PC-3 (cell line): ENCODE measurements at regions not wholly inside any gene's neighbourhood (a gene's known extent, or its start where the extent isn't known, plus 50 kb on each side); places are given as distances from the start of the nearest gene placed in this dataset.

Source experiments
- EZH2 ChIP-seq: fragments of 300-600 bp; sonication (generic); IDR thresholded peaks from one replicate; pipeline ENCODE4 v1.6.1; 2017; ENCODE audit warnings: antibody characterized with exemption, mild to moderate bottlenecking, low read length; ENCODE audit not compliant: unreplicated experiment
- EZH2phosphoT487 ChIP-seq: fragments of 300-600 bp; sonication (generic); IDR thresholded peaks from 2 replicates; pipeline ENCODE4 v1.6.1; 2018; ENCODE audit warnings: mild to moderate bottlenecking, antibody characterized with exemption, low read length, borderline replicate concordance
- TF ChIP-seq, protein P1 (sequence below): fragments of 300-600 bp; sonication (generic); conservative IDR thresholded peaks from 2 replicates; pipeline ENCODE4 v1.5.1; 2017; ENCODE audit warnings: antibody characterized with exemption, low read depth, mild to moderate bottlenecking, low read length

DNA sequence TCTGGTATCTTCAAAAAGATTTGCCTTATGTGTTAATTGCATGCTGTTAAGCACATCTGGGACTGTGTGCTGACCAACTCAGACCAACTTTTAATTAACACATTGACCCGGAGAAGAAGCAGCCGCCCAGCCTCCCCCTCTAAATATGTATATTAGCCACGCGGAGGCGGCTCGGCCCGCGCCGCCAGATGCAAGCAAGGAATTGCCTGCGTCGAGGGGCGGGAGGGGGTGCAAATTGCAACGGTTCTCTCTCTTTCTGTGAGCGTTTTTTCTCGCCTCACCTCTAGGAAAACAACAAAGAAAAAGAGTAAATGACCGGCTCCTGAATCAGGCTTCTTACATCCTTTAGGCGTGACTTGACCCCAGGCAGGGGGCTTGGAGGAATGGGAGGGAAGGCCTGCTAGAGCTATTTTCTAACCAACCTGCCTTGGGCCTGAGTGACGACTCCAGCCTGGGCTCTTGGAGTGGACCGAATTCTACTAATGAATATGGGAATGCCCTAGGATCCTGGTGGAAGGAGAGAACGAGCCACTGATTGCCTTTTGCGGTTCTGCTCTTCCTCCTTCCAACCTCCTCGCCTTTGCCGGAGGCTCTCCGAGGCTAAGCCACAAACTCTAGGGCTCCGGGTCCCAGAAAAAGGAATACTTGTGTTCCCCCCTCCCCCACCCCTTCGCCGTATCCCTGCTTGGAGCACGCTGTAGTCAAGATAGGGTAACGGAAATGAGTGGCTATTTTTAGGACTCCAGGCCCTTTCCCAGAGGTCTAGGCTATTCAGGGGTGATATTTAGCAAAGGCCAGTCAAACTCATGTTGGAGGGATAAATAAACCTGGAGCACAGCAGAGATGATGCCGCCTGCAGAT, 417.0 kb upstream of the ESRRG start:
- TF ChIP-seq, protein P1, sequence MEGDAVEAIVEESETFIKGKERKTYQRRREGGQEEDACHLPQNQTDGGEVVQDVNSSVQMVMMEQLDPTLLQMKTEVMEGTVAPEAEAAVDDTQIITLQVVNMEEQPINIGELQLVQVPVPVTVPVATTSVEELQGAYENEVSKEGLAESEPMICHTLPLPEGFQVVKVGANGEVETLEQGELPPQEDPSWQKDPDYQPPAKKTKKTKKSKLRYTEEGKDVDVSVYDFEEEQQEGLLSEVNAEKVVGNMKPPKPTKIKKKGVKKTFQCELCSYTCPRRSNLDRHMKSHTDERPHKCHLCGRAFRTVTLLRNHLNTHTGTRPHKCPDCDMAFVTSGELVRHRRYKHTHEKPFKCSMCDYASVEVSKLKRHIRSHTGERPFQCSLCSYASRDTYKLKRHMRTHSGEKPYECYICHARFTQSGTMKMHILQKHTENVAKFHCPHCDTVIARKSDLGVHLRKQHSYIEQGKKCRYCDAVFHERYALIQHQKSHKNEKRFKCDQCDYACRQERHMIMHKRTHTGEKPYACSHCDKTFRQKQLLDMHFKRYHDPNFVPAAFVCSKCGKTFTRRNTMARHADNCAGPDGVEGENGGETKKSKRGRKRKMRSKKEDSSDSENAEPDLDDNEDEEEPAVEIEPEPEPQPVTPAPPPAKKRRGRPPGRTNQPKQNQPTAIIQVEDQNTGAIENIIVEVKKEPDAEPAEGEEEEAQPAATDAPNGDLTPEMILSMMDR = no peak
- TF ChIP-seq EZH2 (no peak), EZH2phosphoT487 (no peak)
